Esophagus squamous epithelium (tissue), 4 donors: ENCODE measurements at regions not wholly inside any gene's neighbourhood (a gene's known extent, or its start where the extent isn't known, plus 50 kb on each side); places are given as distances from the start of the nearest gene placed in this dataset.

Source experiments
- CTCF ChIP-seq, 6 experiments: fragments of 450-650 bp in 4 of 6; fragments of 200-600 bp in 2 of 6; sonication (generic) in 2 of 6; IDR thresholded peaks; one replicate each; pipeline ENCODE4 v1.5.1; 2016 to 2019; ENCODE audit warnings: antibody characterized with exemption in 6 of 6, mild to moderate bottlenecking in 4 of 6, moderate library complexity in 4 of 6
- POLR2A ChIP-seq, 4 donors: fragments of 450-650 bp; IDR thresholded peaks; one replicate each; pipeline ENCODE4 v1.6.1; 2017; ENCODE audit warnings: antibody characterized with exemption in 4 of 4, mild to moderate bottlenecking in 4 of 4, moderate library complexity in 3 of 4

GRCh38 chr16:51524070-51524469 lies 373.0 kb upstream of the SALL1 start:
- no peak for TF ChIP-seq CTCF (IDR thresholded peaks at IDR 0.05)
- no peak for TF ChIP-seq POLR2A (IDR thresholded peaks at IDR 0.05)
